NCI-H2196 treated with DMSO at 0.1 percent for 48 hours (cell line): ENCODE measurements at regions not wholly inside any gene's neighbourhood (a gene's known extent, or its start where the extent isn't known, plus 50 kb on each side); places are given as distances from the start of the nearest gene placed in this dataset.

ENCODE experiments used
- DNase-seq: peaks from one replicate; lab custom pipeline; 2025; ENCODE audit not compliant: unreplicated experiment; lab: John Stamatoyannopoulos, UW

GRCh38 chr4:44071959-44072955, 376.4 kb downstream of the KCTD8 start:
- no peak for DNase-seq

- no peak for DNase-seq
Measured at GRCh38 chr4:44086753-44087152, 361.9 kb downstream of the KCTD8 start.

- DNase-seq = no peak
Measured at GRCh38 chr4:44093390-44093789, 355.2 kb downstream of the KCTD8 start.

- DNase-seq = no peak
Measured at GRCh38 chr4:44098973-44099372, 349.6 kb downstream of the KCTD8 start.

GRCh38 chr4:44100456-44100855, 348.2 kb downstream of the KCTD8 start:
- no peak for DNase-seq

GRCh38 chr4:44118971-44119680, 329.5 kb downstream of the KCTD8 start:
- no peak for DNase-seq

- no peak for DNase-seq
Measured at GRCh38 chr4:44120646-44121045, 328.0 kb downstream of the KCTD8 start.

- DNase-seq = no peak
Measured at GRCh38 chr4:44121210-44121609, 327.4 kb downstream of the KCTD8 start.
